ENCODE measurements at regions not wholly inside any gene's neighbourhood (a gene's known extent, or its start where the extent isn't known, plus 50 kb on each side); places are given as distances from the start of the nearest gene placed in this dataset.
A peak's percentile ranks its signal among the peaks of the same experiment; 100 is the strongest.
"Not testable (repeated sequence)": the region's sequence is repeated elsewhere in the genome, so short reads cannot be mapped to it uniquely, and the experiment has no call there.

DNA sequence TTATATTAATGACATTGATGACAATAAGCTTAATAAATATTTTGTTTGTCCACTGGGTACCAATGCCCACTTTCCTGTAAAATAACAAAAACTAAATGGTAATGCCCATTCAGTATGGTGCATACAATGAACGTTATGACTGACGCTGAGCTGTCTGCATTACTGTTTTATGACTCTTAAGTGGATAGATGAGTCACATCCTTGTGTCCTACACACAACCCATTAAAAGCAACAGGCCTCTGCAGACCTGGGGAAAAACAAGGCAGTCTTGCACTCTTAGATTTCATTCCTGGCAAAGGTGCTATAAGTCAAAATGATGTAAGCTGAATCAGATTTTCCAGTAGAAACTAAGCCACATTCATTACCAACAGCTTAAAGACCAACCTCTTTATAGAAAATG, 176.3 kb upstream of the TMEM45B start:
- no peak for DNase-seq

DNA sequence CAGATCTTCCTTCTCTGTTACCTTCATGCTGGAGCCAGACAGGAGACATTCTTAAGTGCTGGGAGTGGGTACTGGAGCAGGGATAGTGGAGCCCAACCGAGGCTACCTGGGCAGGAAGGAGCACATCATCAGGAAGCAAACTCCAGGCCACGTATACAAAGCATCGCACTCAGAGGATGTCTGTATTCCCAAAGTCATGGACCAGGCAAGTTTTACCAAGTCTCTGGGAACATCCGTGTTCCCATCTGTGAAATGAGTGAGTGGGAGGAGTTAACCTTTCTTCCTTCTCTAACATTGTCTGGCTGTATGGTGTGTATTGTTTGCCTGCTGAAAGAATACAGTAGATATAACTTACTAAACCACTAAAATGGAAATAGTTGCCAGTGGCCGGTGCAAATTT, 175.0 kb upstream of the TMEM45B start:
- DNase-seq: no peak

DNA sequence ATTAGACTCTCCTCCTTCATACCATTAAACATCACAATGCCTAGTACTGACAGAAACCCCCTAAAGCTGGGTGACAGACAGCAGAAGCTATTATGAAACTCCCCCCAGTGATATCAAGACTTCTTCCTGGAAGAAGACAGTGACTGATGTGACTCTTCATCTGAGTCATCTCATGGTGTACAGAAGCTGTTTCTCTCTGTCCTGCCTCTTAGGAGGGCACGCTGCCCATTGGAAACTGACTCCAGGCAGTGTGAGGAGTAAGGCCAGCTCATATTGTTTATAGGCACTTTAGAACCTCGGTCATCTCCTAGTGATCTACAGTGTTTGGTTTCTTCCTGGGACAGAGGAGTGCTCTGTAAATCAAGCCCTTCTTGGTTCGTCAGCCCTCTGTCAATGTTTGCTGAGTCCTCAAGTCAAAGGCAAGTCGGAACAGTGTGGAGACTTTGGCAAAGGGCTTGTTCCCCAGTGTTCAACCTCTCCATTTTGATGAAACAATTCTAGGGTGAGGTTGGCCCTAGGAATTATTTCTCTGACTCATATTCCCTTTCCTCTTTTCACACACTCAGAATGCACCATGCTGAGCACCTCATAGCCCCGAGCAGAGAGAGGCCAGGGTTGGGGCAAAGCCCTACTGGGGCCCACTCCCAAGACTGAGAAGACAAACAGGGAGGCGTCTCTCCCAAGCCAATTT, 172.5 kb upstream of the TMEM45B start:
- DNase-seq: no peak

DNA sequence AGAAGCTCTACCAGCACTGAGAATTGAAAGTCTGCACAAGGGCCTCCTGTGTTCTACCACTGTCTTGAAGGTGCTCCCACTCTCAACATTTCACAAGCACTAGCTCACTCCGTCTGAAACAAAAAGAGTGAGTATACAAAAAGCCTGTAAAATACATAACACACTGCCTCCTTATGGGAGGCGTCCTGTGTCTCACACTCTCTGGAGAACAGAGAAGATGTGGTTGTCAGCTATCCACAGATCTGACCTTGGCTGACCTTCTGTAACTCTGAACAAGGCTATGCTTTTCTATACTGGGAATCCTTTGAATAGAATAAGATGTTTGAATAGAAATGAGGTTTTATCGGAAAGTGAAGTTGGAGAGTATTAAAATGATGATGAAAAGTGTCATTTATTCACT, 171.3 kb upstream of the TMEM45B start:
- no peak for DNase-seq

DNA sequence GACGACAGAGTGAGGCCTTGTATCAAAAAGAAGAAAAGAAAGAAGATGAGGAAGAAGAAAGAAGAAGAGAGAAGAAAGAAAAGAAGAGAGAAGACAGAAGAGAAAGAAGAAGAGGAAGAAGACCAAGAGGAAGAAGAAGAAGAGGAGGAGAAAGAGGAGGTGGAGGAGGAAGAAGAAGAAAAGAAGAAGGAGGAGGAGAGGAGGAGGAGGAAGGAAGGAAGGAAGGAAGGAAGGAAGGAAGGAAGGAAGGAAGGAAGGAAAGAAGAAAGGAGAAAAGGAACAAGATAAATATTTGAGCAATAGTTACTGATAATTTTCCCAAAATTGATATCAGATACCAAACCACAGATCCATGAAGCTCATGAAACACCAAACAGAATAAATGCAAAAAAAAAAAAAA, 169.7 kb upstream of the TMEM45B start:
- no peak for DNase-seq

DNA sequence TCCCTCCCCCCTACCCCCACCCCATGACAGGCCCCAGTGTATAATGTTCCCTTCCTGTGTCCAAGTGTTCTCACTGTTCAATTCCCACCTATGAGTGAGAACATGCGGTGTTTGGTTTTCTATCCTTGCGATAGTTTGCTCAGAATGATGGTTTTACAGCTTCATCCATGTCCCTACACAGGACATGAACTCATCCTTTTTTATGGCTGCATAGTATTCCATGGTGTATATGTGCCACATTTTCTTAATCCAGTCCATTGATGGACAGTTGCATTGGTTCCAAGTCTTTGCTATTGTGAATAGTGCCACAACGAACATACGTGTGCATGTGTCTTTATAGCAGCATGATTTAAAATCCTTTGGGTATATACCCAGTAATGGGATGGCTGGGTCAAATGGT, 165.6 kb upstream of the TMEM45B start:
- not testable (repeated sequence) for DNase-seq

DNA sequence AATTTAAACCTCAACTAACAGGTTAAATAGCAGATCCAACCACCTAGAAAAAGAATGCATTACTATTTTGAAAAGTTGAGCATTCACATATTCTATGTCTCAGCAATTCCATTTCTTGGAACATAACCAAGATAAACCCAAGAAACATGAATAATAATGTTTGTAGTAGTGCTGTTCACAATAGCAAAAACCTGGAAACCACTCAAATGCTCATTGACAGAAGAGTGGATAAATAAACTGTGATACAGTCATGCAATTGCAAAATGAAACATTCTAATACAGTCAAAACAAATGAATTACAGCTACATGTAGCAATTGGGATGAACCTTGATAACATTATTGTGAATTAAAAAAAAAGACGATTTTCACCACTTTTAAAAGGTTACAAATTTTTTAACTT, 162.8 kb upstream of the TMEM45B start:
- DNase-seq: no peak

DNA sequence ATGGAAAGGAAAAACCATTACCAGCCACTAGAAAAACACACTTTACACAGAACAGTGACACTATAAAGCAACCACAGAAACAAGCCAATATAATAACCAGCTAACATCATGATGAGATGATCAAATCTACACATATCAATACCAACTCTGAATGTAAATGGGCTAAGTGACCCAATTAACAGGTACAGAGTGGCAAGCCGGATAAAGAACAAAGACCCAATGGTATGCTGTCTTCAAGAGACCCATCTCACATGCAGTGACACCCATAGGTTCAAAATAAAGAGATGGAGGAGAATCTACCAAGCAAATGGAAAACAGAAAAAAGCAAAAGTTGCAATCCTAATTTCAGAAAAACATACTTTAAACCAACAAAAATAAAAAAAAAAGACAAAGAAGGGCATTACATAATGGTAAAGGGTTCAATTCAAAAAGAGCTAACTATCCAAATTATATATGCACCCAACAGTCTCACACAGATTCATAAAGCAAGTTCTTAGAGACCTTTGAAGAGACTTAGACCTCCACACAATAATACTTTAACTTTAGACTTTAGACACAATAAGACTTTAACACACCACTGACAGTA, 160.3 kb upstream of the TMEM45B start:
- no peak for DNase-seq

DNA sequence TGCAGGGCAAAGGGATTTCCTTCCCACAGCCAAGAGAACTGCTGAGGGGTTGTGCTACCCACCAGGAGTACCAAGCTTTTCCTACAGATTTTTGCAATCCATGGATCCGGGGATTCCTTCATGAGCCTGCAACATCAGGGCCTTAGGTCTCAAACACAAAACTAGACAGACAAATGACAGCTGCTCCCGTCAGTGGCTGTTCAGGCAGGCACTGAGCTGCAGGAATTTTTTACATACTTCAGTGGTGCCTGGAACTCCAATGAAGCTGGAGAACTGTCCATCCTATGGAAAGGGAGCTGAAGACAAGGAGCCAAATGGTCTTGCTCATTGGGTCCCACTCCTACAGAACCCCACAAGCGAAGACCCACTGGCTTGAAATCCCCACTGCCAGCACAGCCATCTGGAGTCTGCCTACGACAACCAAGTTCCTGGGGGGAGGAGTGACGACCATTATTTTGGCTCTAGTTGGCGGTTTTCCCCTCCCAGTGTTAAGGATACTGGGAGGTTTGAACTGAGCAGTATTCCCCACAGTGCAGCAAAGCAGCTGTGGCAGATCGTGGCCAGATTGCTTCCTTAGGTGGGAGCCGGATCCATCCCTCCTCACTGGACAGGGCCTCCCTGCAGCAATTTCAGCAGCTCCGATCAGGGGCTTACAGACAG, 157.7 kb upstream of the TMEM45B start:
- no peak for DNase-seq

DNA sequence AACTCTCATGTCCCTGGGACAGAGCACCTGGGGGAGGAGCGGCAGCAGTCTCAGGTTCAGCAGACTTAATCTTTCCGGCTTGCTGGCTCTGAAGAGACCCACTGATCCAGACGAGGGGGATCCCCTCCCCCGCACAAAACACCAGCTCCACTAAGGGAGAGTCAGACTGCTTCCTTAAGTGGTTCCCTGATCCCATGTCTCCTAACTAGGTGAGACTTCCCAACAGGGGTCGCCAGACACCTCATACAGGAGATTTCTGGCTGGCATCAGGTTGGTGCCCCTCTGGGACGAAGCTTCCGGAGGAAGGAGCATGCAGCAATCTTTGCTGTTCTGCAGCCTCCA, 157.2 kb upstream of the TMEM45B start:
- DNase-seq: no peak

DNA sequence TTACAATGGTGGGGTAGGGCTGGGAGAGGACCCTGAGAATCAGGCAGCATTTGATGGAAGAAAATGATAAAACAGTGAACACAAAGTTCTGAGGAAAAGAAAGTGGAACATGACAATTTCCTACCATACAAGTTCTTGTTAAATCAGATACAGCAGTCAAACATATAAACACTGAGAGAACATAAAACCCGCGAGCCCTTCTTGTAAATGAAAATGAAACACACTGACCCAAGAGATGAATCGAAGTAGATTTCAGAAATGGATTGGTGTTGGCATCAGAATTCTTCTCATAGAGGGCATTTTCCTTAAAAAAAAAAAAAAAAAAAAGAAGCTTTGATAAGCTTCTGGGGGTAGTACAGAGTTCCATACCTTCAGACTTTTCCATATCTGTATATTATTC, 134.7 kb upstream of the TMEM45B start:
- DNase-seq: no peak

DNA sequence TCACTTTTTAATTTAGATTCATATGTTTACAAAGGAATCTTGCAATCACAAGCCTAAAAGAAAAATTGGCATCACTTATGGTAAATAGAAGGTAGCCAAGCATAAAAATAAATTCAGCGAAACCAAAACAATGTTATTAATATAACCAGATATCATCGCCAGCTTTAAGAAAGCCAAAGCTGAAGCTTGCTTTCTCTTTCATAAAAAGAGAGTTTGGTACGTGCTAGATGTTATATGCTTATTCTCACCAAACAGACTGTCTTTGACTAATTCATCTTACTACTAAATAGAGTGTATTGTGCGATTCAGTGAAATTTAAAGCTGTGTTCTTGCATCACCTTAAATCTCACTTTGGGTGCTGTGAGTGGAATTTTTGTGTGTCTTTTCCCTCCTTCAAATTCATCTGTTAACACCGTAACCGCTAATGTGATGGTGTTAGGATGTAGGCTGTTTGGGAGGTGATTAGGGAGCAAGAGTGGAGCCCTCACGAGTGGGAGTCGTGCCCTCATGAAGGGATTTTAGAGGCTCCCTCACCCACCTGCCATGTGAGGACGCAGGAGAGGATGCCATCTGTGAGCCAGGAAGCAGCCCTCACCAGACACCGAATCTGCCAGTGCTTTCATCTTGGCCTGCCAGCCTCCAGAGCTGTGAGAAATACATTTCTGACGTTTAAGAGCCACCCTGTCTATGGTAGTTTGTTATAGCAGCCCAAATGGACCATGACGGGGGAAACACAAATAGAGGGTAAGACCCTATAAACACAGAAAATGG, 134.1 kb upstream of the TMEM45B start:
- DNase-seq: no peak

DNA sequence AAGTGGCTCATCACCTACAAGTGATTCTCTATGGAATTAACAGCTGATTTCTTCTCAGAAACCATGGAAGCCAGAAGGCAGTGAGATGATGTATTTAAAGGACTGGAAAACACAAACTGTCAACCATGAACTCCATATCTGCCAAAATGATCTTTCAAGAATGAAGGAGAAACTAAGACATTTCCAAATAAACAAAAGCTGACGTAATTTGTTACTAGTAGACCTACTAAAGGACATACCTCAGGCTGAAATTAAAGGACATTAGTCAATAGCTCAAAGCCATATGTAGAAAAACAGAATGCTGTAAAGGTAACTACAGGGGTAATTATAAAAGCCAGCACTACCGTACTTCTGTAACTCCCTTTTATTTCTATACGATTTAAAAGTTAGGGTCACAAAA, 129.4 kb upstream of the TMEM45B start:
- DNase-seq: no peak

DNA sequence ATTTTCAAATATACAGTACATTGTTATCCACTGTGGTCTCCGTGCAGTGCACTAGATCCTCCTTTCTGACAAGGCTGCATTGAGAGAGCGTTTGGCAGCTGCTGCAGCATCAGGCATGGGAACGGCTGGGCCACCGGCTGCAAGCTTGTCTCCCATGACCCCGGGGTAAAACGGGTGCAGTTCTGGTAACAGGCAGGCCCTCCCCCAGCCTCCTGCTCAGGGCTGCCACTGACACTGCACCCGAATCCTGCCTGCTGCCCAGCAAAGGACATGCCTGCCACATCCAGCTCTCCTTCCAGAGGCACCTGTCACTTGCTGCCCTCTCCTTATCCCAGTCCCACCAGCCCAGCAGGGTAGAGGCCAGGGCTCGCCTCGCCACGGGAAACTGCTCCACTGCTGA, 124.5 kb upstream of the TMEM45B start:
- DNase-seq: no peak

DNA sequence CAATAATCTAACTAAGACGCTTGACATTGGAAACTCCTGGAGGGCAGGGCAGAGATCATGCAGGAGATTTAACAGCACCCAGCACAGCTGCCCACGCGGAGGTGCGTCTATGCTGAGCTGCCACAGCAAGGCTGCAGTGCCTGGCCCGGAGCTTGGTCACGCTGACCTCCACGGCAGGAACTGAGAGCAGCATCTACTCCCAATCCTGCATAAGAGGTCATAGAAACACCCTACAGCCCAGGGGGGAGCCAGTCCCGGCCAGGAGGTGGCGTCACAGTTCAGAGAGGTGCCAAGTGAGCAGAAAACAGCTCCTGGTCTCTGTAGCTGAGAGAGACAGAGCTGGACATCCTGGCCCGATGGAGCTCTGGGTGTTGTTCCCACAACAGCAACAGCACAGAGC, 121.1 kb upstream of the TMEM45B start:
- peak; percentile 15 for DNase-seq

DNA sequence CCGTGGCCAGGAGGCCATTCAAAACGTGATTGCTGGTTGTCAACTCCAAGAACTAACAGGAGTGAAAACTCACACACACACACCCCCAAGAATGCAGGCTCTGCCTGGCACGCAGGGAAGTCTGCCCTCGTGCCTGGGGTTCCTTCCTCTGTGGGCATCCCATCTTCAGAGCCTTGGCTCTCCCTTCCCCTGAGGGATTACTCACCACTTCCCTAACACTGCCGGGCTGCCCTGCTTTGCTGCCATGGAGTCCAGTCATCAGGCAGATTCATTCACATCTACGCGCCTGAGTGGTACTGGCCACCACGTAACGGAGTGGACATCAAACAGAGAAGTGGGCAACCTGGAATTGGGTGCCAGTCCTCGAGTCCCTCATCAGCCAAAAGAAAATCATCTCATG, 120.7 kb upstream of the TMEM45B start:
- DNase-seq: no peak

DNA sequence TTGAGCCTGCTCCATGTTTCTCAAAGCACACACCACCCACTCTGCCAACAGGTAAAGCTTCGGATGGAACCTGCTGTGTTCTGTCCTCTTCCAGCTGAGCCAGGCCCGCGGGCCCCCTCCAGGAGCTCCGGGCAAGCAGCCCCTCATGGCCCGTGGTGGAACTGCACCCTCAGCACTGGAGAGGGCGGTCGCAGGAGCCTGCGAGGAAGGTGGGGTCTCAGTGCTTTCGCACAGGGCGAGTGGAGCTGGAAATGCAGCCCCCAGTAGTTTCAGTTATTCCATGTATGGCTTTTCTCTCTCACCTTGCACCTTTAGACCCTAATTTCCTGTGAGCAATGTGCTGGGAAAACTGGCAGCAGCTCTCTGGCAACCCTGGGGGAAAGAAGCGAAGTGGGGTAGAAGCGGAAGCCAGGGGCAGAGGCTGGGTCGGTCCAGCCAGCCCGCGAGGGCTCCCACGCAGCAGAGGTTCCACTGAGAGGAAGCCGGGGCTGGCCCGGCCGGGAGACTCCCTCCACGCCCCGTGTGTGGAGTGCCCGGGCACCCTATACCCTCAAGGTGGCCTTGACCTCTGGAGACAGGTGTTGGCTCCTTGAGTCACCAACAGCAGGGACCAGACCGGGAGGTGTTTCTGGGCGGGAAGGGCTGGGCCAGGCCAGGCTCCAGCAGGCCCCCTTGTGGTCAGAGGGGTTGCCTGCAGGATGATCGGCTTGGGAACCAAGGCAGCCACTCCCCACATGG, 119.9 kb upstream of the TMEM45B start:
- DNase-seq: peak; percentile 65

DNA sequence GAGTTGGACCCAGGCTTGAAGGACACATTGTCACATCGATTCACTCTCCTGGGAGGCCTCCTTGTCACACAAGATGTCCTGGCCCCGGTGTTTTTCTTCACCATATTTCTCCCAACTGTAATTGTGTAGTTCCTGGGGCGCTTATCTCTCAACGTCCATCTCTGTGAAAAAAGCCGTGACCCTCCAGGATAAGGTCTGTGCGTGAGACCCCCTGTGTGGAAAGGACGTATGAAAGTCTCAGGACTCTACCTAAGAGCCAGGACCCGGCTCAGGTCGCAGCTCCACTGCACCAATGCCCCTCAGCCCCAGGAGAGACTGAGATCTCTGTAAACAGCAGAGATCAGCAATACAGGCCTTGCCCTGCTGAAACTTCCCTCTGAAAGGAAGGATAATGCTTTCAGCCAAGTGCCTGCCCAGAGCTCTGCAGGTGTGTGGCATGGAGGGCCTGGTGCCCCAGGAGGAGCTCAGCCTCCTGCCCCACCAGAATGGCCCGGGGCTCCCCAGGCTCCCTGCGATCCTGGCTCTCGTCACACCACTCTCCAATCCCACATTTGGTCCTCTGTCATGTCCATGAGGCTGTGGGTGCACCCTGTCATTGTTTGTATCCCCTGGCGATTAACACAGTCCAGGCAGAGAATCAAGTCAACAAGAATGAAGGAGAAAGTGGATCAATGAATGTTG, 119.2 kb upstream of the TMEM45B start:
- DNase-seq: no peak

DNA sequence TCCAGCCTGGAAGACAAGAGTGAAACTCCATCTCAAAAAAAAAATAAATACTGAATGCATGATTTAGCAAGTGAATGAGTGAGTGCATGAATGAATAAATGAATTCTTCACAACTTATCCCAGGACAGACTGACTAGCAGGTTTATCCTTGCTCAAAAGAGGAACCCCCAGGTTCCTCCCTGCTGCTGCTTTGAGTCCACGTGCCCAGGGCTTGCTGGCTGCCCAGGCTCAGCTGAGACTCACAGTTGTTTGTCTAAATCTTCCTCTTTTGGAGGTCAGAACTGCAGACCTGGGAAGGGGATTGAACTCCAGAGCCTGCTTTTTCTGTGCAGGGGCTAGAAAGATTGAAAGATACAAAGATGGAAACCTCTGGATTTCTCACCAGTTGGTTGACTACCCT, 117.4 kb upstream of the TMEM45B start:
- peak; percentile 14 for DNase-seq

DNA sequence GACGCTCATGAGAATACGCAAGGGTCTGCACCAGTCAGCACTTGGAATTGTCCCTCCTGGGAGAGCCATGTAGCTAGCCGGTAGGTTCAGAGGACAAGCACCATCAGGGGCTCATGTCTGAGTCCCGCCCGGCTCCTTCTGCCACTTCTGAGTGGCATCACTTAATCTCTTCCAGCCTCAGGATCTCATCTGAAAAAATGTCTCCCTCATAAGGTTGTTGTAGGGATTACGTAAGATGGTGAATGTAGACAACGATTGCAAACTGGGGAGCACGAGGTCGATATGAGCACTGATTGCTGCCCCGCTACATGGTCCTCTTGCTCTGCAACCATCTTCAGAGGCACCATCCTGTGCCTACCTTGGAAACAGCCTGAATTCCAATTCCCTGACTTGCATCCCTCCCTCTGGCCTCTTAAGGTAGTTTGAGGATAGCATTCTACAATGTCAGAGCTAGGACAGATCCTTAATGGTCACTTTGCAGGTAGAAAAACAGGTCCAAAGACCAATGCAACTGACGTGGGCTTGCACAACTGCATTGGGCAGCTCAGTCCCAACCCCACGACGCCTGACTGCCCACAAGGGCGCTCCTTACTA, 115.8 kb upstream of the TMEM45B start:
- DNase-seq: no peak

DNA sequence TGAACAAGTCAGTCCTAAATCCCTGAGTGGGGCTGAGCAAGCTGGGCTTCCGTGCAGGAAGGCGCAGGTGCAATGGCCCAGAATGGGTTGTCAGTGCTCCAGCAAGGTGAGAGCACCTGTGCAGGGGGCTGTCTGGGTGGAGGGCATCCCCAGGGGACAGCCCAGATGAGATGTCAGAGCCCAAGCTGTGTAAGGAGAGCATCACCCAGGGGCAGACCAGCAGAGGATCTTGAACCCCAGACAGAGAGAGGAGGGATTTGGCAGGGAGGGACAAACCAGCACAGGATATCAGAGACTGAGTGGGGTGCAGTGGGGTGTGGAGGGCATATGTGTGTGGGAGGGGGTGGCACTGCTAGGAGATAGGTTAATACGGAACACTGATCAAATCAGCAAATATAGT, 114.9 kb upstream of the TMEM45B start:
- DNase-seq: no peak

DNA sequence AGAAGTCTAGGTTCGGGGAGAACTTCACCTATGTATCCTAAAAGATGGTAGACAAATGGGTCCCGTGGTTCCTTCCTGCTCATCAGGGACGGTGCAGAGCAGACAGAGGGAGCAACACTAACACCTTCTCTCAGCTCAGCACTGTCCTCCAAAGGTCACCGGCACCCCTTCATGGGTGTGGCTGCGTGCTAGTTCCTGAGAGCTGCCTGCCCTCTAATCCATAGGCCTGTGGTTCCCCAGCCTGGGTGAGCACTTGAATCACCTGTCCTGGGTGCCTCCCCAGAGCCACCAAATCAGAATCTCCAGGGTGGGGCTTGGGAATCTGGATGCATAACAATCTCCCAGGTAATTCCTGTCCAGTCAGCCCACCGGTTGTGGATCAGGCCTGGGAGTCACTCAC, 113.9 kb upstream of the TMEM45B start:
- DNase-seq: no peak
